HG03378 (cell line): ENCODE measurements at regions not wholly inside any gene's neighbourhood (a gene's known extent, or its start where the extent isn't known, plus 50 kb on each side); places are given as distances from the start of the nearest gene placed in this dataset.
A peak's percentile ranks its signal among the peaks of the same experiment; 100 is the strongest.

ENCODE experiments used
- ATAC-seq: cut with Tn5 transposase; IDR thresholded peaks from one replicate; pipeline ENCODE4 v1.9.1; 2021; ENCODE audit warnings: mild to moderate bottlenecking, moderate library complexity; ENCODE audit not compliant: unreplicated experiment

DNA sequence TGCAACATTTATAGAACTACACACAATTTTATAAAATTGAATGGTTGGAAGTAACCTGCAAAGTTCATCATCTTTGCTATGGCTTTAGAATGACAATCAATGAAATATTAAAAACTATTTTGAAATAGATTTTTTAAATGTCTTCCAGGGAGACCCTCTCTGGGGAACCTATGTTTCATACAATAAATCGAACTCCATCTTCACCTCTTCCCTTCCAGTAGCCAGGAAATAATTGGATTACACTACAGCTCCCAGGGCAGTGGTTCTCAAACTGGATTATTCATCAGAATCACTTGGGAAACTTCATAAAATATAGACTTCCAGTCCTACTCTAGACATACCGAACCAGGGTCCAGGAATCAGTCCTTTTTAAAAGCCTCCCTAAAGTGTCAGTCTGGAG, 328.4 kb downstream of the DUSP6 start:
- no peak for ATAC-seq

DNA sequence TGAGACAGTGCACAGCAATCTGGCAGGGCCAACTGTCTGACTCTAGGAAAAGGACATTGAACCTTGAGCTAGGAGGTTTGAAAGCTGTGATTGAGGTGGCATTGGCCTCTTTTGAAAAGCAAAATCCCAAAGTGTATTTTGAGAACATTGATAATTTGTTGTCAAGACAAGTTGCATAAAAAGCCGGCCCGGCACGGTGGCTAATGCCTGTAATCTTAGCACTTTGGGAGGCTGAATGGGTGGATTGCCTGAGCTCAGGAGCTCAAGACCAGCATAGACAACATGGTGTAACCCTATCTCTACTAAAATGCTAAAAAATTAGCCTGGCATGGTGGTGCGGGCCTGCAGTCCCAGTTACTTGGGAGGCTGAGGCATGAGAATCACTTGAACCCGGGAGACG, 331.6 kb downstream of the DUSP6 start:
- ATAC-seq = no peak

DNA sequence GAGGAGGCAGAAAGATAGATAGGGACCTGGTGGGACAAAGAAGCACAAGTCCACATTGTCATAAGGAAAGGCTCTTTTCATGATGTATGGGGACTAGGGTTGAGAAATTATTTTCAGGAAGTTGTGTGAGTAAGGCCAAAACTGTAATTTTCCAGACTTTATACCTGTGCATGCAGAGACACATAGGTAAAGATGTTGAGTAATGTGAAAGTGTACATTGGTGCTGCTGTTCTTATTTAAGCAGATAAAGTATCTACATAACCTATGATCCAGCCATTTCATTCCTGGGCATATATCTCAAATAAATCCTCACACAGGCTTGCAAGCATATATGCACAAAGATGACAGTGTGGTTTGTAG, 332.2 kb downstream of the DUSP6 start:
- no peak for ATAC-seq

DNA sequence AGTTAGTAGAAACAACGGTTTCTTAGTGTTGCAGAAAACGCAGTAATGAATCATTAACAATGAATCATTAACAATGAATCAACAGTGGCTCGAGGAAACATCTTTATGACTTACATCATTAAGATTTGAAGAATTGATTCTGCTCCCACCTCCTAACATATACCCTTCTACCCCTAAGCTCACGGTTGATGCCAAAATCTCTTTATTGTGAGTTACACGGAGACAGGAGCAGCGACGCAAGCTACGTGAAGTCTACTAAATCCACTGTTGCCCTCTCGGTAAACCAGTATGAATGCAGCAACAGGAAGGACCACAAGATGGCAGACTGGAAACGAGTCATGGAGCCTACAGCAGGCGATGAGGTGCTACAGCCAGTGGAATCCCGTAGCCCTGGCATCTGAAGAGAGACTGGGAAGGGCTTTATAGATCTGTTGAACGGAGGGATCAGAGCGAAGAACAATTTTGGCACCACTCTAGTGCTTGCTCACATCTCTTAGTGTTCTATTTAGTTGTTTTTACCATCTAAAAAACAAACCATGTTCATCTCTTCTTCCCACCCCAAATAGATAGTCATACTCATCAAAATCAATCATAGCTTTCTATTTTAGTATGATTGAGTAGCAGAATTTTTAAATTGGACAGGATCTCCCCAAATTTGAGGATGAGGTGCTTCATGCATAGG, 332.7 kb downstream of the DUSP6 start:
- ATAC-seq = peak; percentile 98

DNA sequence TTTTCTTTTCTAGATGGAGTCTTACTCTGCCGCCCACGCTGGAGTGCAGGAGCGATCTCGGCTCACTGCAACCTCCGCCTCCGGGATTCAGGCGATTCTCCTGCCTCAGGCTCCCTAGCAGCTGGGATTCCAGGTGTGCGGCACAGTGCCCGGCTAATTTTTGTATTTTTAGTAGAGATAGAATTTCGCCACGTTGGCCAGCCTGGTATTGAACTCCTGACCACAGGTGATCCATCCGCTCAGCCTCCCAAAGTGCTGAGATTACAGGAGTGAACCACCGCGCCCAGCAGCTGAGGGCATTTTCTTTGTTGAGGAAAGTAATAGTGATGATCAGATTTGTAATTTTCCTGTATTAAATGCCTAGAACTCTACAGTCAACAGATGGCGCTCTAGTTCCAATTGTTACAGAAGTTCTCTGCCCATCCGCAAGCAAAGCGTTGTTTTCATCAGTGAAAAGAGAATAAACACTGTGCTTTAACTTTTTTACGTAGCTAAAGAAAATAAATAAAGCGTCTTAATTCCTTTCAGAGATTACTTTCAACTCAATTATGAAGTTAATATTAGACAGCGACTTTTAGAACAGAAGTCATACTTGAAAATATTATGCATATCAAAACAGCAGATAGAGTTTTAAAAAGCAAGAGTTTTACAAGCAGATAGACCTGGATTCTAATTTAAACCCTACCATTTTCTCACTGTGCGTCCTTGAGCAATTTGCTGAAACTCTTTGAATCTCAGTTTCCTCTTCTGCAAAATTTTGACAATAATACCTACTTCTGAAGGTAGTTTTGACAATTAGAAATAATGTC, 335.1 kb downstream of the DUSP6 start:
- ATAC-seq = no peak

DNA sequence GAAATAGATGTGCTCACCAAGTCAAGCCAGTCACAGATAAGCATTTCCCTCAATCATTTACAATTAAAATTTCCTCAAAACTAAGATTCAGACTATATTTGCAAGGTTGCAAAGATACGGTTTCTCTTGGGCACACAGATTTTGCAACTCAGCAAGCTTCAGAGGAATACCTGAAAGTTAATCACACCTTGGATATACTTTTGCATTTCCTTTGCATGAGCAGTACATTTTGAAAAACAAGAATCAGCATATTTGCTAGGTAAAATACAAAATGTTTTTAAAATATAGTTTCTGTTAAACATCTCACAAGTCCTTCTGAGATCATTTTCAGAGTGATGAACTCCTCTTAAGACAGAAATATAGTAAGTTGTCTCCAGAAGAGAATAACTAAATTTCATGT, 336.9 kb downstream of the DUSP6 start:
- no peak for ATAC-seq

DNA sequence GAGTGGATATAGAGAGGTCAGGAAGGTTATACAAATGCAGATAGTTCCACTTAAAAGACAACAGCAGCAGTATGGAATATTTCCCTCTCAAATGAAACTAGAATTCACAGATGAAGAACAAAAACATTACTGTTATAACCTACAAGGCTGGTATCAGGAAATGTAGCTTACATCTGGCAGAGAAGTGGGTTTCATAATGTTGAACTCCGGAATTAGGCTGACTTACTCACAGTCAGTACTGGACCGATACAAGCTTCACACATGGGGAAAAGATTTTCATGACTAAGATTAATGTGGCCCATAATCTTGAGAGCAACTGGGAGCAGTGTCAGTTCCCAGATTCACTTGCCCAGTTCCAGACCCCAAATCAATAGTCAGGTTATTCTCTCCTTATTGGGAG, 353.9 kb downstream of the DUSP6 start:
- ATAC-seq = no peak

DNA sequence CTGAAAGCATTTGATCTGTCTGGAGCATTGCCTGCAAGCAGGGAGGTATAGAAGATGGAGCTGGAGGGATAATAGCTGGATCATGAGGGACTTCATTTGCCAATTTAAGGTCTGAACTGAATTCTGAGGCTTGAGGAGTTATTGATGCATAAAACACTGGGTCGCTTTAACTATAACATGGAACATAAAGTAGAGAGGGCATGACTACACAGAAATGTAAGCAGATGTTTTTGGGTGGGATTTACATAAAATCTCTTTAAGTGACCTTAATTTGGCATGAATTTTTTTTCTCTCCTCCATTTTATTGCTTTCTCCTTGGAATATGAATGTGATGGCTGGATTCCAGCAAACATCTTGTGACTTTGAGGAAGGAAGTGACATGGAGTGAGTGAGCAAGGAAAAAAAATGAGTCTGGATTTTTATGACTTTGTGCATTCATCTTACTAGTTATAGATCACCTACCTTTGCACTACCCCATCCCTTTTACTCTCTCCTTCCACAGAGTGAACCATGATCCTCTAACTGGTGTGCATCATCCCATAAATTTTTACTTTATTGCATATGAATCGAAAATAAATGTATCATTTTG, 356.0 kb downstream of the DUSP6 start:
- no peak for ATAC-seq

DNA sequence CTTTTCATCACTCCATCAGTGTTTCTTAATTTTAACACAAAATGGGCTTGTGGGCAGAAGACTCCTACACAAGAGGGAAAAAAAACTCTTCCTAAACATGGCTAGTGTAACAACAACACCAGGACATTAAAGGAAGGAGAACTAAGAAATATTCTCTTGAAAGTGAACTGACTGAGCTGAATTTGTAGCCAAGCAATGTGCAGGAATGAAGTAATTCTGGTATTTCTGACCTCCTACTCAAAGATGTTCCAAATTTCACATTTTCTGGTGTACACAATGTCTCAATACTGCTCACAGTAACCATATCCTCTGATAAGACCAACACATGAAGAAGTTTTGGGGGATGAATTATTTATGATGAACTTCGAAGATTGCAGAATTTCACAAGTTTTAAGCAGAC, 357.3 kb downstream of the DUSP6 start:
- ATAC-seq = no peak

DNA sequence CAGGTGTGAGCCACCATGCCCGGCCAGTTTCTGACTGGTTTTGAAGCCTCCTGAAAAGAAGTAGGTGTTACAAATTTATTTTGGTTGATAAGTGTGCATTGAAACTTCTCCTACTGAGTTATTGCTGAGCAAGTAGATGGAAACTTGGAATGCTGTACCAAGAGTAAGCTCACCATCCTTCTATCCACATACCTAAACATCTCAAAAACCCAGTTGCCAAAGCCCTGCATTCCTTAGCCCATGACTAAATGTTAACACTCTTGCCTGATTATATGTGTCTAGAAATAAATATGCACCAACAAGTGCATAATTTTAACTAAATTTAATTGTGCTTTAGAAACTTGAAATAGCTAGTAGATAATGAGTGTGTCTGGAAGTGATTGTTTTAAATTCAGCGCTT, 357.8 kb downstream of the DUSP6 start:
- no peak for ATAC-seq

DNA sequence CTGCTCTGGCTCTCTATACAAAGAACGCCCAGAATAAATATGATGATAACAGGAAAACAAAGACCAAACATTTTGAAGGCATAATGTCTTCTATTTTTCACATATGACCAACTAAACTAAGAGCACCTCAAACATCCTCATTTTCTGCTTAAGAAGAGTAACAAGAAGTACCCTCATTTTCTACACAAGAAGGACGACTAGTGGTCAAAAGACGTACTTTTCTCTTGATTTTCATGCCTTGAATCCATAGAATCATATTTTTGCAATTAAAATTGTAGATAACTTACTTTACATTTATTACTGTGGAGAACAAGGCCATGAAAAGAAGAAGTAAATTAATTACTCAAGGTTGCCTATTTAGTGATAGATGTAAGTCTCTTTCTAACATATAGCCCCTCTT, 358.6 kb downstream of the DUSP6 start:
- ATAC-seq = peak; percentile 43

DNA sequence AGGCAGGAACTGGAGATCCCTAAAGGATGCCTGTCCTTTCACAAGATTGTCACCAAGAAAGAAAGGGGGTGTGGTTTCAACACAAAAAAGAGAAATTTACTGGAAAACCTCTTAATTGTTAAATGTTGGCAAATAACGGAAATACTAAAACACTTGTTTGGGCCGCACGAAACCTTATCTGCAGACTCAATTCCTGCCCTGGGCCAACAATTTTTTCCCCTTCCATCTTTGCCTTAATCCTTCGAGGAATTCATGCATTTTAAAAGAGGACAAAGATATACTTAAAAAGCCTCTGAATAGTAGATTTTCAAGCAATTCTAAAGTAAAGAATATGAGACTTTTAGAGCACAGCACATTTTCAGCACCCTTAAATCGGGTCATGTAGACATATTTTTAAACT, 366.2 kb downstream of the DUSP6 start:
- ATAC-seq = no peak

DNA sequence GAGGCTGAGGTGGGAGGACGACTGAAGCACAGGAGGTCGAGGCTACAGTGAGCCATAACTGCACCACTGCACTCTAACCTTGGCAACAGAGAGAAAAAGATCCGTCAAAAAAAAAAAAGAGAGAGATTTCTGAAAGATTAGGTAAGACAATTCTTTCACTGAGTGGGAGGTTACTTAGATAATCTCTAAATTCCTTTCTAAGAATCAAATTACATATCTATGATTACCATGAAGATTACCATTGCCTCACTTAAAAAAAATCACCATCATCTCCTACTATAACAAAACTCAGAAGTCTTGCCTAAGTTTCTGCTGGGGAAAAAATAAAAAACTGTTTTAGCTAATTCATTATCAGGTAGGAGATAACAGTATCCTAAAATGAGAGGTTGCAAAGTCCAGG, 366.7 kb downstream of the DUSP6 start:
- no peak for ATAC-seq

DNA sequence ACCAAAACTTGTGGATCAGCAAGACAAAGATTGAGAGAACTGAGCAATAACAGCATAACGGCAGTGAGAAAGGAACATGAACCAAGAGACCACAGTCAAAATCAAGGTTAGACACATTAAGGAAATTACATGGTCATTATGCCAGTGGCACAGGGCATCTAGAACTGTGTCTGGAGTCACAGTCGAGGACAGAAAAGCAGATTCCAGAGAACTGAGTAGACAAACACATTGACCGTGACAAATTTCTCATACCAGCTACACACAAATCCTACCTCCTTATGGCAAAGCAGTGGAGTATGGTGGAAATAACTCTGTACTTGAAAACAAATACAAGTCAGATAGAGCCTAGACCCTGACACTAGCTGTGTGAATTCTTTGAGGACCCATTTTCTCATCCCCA, 367.3 kb downstream of the DUSP6 start:
- ATAC-seq = no peak

DNA sequence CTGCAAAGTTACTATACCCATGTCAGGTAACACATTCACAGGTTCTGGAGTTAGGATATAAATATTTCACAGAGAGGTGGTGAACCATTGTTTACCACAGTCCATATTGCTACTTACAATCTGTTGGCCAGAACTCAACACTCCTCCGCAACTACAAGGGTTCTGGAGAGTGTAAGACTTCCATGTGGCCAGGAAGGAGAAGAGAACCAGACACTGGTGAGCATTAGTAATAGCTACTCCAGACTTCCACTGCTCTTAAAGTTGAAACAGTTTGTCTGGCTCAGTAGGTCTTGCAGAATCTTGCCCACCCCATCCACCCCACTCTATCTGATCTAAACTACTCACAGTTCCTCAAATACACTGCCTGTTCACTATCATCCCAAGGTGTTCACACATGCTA, 369.6 kb downstream of the DUSP6 start:
- no peak for ATAC-seq

DNA sequence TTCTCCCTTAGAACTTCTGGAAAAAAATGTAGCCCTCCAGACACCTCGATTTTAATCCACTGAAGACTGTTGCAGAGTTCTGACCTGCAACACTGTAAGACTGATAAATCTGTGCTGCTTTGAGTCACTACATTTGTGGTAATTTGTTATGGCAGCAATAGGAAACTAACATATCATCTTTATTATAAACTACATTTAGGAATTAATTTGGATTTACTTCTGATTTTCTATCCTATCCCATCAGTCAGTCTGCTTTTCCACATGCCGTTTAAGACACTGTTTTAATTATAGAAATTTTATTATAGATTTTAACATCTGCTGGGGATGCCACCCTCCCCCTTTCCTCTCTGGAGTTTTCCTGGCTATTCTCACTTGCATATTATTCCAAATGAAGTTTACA, 375.2 kb downstream of the DUSP6 start:
- no peak for ATAC-seq

DNA sequence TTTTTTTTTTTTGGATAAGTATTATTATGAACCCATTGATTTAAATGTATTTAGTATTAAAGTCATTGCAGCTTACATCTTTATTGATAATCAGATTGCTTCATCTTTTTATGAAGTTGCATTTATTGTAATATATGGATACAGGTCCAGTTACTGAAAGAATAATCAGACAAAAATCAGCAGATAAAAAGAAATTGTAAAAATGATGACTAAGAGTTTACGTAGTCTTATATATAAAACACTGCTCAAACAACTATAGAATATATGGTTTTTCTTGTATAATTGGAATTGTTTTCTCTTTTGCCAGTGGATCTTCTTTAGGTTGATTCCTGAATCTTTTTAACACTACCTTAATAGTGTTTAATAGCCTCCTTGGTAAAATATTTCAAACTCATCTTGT, 378.3 kb downstream of the DUSP6 start:
- ATAC-seq = no peak

DNA sequence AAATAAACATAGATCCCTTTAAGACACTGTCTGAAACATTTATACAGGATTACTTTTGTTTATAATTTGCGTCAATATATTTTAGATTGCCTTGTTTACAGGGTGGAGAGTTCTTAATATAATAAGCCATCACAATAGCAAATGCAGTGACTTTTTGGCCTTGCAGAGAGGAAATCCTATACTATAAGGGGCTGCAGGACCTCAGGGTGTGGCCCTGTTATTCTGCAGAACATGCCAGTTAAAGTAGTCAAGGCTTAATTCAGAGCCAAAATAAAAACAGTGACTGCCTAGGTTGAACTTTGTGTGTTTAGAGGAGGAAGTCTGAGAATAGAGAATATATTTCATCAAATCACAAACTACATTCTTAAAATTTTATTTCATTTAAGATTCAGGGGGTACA, 381.6 kb downstream of the DUSP6 start:
- ATAC-seq = no peak

DNA sequence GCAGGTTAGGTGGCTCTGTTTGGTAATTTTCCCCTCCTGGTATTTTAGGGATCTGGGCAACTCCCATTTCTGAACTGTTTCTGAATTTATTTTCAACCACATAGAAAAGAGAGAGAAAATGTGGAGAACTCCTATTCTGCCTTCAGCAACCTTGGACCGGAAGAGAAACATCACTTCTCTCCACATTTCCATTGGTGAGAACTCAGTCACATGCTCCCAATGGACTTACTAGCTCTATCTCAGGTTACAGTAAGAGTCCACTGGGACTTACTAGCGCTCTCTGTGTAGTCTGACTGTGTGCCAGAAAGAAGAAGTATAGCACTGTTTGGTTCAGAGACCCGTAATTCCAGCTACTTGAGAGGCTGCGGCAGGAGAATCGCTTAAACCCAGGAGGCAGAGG, 383.2 kb downstream of the DUSP6 start:
- no peak for ATAC-seq

DNA sequence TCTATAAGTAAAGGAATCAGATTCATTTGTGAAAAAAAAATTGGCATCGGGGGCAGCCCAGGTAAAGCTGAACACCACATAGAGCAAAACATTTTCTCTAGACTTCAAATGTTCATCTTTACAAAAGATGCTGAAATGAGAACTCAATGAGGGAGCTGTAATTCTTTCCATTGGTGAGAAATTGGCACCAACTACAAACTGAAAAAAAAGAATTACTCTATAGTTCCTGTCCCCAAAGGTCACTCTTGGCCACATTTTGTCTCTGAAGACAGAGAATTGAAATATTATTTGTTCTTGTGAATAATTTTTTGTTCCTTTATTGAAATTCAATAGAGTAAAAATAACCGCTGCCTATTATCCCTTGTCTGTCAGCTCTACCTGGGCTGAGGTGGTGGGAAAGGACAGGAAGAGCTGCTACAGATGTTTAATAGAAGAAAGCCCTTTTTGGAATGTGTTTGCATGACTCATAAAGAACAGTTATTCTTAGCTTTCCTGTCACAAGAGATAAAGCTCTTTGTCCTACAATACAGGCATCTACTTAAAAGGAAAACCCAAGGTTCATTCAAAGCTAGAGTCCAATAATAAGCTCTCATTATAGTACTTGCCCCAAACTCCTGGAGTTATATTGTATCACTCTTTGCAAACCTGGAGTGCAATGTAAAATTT, 380.1 kb upstream of the KITLG start:
- no peak for ATAC-seq

DNA sequence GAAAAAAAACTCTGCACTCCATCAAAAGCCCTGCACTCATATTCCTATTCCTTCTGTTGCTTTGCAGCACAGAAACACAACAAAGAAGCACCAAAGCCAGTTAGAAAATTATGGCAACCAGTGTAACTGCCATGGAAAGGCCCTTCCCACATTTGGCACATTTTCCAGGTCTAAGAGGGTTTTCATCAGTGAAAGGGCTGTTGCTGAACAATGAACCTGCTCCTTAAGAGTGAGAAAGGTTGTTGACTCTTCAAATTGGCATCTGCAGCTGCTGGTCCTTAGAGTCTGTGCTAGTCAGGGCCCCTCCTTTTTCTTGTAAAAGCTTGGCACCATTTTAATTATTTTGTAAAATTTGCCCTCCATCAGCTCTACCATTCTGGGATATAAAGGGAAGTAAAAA, 378.7 kb upstream of the KITLG start:
- ATAC-seq = no peak

DNA sequence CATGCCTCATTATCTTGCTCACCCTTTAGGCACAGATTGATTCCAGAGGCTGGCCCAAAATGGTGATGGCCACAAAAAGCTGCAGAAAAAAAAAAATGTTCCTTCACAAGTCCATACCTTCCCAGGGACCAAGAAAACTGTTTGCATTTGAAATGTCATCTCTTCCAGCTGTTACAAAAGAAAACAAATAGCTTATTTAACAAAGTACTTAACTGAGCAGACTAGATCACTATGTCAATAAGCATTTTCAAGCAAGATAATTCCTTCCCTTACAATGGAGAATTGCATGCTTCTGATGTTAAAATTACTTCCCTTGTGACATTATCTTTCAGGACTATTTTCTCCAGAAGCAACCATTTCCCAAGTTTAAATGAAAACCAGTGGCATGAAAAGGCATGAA, 377.9 kb upstream of the KITLG start:
- no peak for ATAC-seq
